ENCODE measurements at regions not wholly inside any gene's neighbourhood (a gene's known extent, or its start where the extent isn't known, plus 50 kb on each side); places are given as distances from the start of the nearest gene placed in this dataset.

GRCh38 chr2:107584577-107584976 lies 242.1 kb upstream of the RGPD4 start:
- H3K27me3 ChIP-seq (ENCODE audit: control insufficient read depth, insufficient read depth, low read length), result no peaks in the 10 kb centered on the region
- POLR2A ChIA-PET, result no interaction called here
- CTCF ChIA-PET, result no interaction called here
- no peak overlapping the region for H3K4me3 ChIP-seq (ENCODE audit: low read depth, low read length)
- TF ChIP-seq, protein P1, sequence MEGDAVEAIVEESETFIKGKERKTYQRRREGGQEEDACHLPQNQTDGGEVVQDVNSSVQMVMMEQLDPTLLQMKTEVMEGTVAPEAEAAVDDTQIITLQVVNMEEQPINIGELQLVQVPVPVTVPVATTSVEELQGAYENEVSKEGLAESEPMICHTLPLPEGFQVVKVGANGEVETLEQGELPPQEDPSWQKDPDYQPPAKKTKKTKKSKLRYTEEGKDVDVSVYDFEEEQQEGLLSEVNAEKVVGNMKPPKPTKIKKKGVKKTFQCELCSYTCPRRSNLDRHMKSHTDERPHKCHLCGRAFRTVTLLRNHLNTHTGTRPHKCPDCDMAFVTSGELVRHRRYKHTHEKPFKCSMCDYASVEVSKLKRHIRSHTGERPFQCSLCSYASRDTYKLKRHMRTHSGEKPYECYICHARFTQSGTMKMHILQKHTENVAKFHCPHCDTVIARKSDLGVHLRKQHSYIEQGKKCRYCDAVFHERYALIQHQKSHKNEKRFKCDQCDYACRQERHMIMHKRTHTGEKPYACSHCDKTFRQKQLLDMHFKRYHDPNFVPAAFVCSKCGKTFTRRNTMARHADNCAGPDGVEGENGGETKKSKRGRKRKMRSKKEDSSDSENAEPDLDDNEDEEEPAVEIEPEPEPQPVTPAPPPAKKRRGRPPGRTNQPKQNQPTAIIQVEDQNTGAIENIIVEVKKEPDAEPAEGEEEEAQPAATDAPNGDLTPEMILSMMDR (IDR thresholded peaks at IDR 0.05; ENCODE audit: insufficient read depth, low read depth, low read length), result no peak
- no peaks in the 10 kb centered on the region for H3K36me3 ChIP-seq (ENCODE audit: control insufficient read depth, insufficient read depth, low read length)
- DNase-seq (ENCODE audit: low read depth), result no peak

- no peak for DNase-seq (ENCODE audit: low read depth)
- CTCF ChIA-PET, result no interaction called here
- POLR2A ChIA-PET, result no interaction called here
- Histone ChIP-seq H3K27me3 (ENCODE audit: control insufficient read depth, insufficient read depth, low read length) (no peaks in the 10 kb centered on the region), H3K36me3 (ENCODE audit: control insufficient read depth, insufficient read depth, low read length) (no peaks in the 10 kb centered on the region), H3K4me3 (ENCODE audit: low read depth, low read length) (no peak overlapping the region)
- TF ChIP-seq, protein P1 (IDR thresholded peaks at IDR 0.05; ENCODE audit: insufficient read depth, low read depth, low read length), result no peak
Measured at GRCh38 chr2:107585851-107586250, 240.8 kb upstream of the RGPD4 start.

DNA sequence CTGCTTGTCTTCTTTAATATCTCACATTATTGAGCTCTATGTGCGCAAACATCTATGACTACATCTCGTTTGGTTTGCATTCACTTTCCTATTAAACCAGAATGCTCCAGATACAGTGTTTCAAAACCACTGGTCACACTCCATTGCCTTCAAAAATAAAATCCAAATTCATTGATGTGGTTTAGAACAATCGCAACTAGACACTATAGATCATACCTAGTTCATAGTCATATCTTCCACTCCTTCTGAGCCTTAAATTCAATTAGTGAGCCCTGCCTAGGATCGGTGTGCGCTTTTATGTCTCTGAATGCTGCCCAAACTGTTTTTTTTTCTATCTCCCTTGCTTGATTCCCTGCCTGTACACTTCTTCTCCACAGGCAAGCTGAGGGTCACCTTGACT lies 238.5 kb upstream of the RGPD4 start:
- Histone ChIP-seq H3K36me3 (ENCODE audit: control insufficient read depth, insufficient read depth, low read length) (no peaks in the 10 kb centered on the region), H3K27me3 (ENCODE audit: control insufficient read depth, insufficient read depth, low read length) (no peaks in the 10 kb centered on the region), H3K4me3 (ENCODE audit: low read depth, low read length) (no peak overlapping the region)
- no peak for DNase-seq (ENCODE audit: low read depth)
- ChIA-PET POLR2A (no interaction called here), CTCF (no interaction called here)
- TF ChIP-seq, protein P1 (IDR thresholded peaks at IDR 0.05; ENCODE audit: insufficient read depth, low read depth, low read length), result no peak

DNA sequence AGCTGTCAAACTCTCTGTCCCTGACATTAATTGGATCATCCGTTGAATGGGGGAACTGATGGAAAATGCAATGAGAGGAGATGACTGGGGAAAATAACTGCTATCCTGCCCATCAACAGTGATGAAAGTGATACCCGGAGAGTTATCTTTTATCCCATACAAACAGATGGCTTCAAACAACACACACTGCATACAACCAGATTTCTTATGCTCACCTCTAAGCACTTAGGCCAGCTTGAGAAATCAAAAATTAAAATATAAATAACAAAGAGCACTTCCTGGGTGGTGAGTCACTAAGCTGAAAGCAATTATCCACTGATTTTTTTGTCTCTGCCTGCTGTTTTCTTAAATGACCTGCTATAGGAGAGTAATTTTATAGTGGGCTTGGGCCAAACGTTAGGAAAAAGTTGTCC lies 237.6 kb upstream of the RGPD4 start:
- no peak for DNase-seq (ENCODE audit: low read depth)
- POLR2A ChIA-PET, result no interaction called here
- TF ChIP-seq, protein P1 (IDR thresholded peaks at IDR 0.05; ENCODE audit: insufficient read depth, low read depth, low read length), result no peak
- Histone ChIP-seq H3K27me3 (ENCODE audit: control insufficient read depth, insufficient read depth, low read length) (no peaks in the 10 kb centered on the region), H3K36me3 (ENCODE audit: control insufficient read depth, insufficient read depth, low read length) (no peaks in the 10 kb centered on the region), H3K4me3 (ENCODE audit: low read depth, low read length) (no peak overlapping the region)
- CTCF ChIA-PET, result no interaction called here

DNA sequence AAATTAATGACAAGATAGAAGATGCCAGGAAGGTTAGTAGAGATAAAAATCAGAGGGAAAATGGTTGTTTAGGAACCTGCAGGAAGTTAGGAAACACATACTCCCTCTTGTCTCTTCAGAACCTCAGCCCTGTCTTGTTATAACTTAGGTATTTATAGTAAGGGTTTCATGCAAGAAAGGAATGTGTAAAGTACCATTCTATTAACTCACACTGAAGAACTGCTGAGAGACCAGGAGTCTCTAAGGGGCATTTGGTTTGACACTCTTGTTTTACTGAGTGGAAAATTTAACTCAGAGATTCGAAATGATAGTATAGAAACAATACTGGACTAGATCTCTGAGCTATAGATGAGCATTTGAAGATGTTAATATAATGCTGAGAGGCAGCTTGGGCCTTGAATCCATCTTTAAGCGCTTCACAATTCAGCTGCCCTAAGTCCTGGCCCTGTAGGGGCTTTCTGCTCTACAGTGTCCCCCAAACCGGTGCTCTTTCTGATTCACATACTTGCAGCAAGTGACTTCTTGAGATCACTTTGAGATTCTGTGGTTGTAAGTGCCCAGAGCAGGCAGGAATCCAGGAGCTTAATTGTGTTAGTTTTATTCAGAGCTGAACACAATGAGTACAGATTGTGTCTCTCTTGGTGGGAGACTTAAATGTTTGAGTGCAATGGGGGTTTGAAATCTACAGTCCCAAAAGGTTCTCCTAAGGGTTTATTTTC lies 235.0 kb upstream of the RGPD4 start:
- ChIA-PET POLR2A (no interaction called here), CTCF (no interaction called here)
- H3K4me3 ChIP-seq (ENCODE audit: low read depth, low read length), result no peak overlapping the region
- no peaks in the 10 kb centered on the region for H3K36me3 ChIP-seq (ENCODE audit: control insufficient read depth, insufficient read depth, low read length)
- DNase-seq (ENCODE audit: low read depth), result peak; percentile 31
- TF ChIP-seq, protein P1 (IDR thresholded peaks at IDR 0.05; ENCODE audit: insufficient read depth, low read depth, low read length), result no peak
- H3K27me3 ChIP-seq (ENCODE audit: control insufficient read depth, insufficient read depth, low read length), result no peaks in the 10 kb centered on the region
